Hematopoietic multipotent progenitor cell treated with erythropoietin and hydrocortisone succinate and interleukin-3 and kit ligand, for 17 days (in vitro differentiated cells): ENCODE measurements at regions not wholly inside any gene's neighbourhood (a gene's known extent, or its start where the extent isn't known, plus 50 kb on each side); places are given as distances from the start of the nearest gene placed in this dataset.

ENCODE experiments used
- DNase-seq: peaks from one replicate; pipeline ENCODE4 v3.0.0-alpha.2; 2015; ENCODE audit warnings: low spot score

DNA sequence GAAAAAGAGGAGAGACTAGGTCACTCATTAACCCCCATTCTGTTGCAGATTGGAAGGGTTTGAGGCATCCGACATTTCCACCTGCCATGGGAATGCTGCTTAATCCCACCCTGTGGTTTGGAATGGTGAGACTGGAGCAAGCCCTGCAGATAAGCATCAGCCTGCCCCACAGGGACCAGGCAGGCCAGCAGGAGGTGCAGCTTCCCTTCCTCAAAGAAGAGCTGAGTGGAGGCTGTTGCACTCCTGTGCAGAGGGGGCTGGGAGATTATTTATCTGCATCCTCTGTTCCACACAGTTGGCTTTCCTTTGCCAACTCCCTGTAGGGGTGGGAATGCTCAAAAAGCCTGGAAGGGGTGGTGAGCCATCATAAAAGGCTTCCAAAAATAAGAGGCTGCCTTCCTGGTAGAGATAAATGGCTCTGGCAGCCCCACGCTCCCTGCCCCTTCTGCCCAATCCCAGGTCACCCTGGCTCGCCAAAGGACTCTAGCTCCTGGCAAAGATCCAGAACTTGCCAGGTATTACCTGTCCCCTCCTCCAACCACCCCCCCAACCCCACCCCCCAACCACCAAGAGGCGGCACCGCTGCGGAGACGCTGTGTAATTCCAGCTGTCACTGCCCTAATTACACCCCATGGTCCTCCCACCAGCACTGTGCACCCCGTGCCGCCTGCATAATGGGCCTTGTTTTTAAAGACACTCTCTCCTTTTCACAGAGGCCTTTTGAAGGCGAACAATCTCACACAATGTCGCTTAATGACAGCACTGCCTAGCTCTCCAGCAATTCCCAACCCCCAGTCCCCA lies 83.0 kb upstream of the ZC3H12A start:
- no peak for DNase-seq

DNA sequence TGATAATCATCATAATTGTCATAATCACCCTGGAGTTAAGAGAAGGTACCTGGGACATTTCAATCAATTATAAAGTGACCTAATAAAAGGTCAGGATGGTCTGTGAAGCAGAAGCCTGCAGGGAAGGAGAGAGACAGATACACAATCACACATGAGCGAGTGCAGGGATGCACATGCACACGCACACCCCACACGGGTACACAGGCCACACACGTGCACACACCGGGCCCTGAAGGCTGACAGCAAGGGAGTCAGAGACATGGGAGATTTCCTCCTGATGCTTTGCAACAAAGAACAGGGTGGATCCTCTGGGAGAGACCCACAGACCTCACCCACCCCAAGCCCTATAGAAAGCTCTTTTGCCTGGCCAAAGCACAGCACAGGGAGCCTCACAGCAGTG lies 82.3 kb upstream of the ZC3H12A start:
- no peak for DNase-seq

DNA sequence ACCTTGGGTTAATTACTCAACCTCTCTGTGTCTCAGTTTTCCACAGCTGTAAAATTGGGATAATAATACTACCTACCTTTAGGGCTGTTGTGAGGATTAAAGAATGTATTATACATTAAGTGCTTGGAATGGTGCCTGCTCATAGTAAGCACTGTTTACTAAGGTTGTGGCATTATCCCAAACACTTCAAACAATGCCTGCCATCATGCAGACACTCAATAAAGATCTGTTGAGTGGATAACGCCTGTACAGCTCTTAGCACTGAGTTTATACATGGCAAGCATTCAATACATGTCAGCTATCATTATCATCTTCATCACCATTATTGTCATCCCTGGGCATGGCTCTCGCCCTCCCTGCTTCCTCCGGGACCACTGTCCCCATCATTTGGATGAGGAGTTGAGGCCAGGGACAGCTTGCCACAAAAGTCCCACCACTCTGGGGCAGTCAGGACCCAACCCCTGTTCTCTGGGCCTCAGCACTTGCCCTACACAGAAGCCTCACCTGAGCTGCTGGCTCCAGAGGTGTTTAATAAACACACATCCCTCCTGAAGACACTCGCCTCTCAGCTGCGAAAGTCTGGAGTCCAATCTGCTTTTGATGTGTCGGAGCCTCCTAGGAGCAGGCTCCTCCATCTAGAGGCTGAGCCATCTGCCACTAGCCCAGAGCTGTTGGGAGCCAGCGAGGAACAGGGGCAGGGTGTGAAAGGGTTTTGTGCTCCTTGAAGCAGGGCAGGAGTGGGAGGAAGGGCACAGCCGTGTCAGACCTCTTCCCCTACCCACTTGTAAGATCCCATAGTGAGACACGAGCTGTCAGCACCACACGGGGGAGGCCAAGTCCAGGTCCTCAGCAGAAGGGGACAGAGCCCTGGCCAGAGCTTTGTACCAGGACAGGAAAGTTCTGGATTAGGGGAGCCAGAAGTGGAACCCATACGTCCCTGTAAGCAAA lies 80.9 kb upstream of the ZC3H12A start:
- no peak for DNase-seq

DNA sequence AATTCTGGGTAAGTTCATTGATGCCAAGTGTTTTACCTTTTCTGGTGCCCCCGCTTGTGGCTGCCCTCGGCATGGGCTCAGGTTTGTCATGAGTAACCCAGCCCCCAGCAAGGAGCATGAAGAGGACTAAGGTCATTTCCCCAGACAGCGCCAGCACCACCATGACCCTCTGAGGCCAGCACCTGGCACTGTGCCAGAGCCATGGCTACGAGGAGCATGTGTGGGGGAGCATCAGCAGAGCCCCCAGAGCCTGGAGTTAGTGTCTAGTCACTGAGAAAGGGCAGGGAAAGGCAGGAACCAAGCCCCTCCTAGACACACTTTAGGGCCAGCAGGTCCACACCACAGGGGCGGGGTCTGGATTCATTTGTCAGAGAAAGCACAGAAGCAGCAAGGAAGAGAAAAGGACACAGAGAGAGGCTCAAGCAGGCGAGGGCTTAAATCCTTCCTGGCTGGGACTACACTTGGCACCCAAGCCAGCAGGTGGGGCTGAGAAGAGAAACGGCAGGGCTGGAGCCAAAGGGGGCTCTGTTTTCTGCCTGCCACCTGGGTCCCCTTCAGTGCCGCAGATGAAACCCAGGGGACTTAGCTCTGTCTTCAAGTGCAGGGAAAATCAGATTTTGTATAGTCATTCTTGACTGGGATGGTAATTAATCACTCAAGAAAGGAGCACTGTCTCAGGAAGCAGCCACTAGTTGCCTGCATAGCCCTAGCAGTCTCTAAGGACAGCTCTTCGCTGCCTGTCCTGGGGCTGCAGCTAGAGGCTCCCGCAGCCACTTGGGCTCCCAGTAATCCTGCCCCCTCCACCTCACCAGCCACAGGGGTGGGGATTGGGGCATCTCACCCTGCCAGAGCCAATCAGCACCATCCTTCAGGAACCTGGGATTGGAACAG lies 79.6 kb upstream of the ZC3H12A start:
- DNase-seq, result no peak

DNA sequence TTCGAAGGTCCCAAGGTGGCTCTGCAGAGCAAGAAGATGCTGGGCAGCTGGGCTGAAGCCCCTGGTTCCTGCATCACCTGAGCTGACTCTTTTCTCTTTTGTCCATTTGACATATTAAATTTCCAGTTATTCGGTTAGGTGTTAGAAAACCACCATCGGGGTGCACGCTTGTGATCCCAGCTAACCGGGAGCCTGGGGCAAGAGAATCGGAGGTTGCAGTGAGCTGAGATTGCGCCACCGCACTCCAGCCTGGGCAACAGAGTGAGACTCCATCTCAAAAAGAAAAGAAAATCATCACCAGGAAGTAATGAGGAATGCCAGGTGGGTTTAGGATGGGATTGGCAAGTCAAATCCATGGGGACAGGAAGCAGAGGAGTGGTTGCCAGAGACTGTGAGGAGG lies 76.3 kb upstream of the ZC3H12A start:
- no peak for DNase-seq

DNA sequence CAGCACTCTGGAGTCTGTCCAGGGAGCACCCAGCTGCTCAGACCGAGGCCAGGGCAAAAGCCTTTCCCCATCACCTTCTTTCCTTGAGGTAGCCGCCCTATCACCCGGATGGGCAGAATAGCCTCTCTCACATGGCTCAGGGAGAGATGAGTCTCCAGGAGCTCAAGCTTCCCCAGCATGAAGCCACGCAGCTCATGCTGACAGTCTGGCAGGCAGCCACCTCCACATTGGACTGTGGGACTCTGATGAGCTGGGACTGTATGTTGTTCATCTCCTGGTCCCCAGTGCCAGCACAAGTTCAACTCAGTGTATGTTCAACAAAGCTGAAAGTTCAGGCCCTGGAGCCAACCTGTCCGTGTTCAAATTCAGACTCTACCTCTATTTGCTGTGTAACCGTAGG lies 75.2 kb upstream of the ZC3H12A start:
- no peak for DNase-seq

DNA sequence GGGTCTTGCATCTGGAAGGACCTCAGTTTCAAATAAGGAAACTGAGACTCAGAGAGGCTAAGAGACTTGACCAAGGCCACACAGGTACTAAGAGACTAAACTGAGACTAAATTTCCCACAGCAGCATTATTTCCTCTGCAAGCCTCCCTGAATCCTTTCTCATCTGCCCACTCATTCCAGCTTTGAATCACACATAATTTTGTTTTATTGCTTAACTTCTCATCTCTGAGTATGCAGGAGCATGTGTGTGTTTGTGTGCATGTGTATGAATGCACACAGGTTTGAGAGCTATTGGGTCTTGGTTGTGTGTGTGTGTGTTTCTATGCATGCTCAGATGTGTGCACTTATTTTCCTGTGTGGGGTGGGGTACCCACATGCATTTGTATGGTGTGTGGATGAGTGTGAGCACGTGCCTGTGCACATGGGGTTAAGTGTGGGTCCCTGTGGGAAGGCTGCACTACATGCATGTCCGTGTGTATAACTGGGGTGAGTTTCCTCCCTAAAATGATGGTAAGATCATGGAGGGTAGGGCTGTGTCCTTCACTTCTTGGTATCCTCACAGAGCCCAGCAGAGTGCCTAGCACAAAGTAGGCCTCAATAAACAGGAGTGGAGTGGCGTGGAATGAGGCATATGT lies 74.4 kb upstream of the ZC3H12A start:
- DNase-seq, result no peak

DNA sequence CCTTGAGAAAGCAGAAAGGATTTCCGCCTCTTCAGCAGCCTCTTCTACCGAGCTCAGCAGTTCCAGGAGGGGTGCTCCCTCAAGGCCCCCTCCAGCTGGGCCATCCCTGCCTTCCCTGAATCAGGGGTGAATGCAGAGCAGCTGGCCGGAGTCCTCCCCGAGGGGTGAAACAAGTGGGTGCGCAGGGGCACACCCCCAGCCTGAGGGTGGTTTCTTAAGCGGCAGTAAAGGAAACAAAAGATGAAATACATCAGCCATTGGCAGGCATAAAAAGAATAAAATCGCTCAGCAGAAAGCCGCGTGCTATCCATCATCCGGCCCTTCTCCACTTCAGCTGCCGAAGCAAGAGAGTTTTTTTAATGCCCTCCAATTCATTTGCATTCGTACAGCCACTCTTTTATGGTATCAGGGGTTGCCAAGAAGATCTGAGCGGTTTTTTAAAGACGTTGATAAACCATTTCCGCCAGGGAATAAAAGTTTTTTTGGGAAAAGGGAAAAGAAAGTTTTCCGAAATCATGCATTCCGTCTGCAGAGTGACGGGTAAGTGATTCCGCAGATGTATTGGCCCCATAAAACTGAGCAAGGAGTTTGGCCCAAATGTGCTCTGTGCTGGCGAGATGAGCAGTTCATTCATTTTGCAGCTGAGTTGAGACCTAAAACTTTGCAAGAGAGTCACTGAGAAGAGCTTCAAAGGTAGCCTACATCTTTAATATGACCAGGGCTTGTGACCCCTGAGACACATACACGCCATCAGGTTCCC lies 73.7 kb upstream of the ZC3H12A start:
- DNase-seq, result no peak

DNA sequence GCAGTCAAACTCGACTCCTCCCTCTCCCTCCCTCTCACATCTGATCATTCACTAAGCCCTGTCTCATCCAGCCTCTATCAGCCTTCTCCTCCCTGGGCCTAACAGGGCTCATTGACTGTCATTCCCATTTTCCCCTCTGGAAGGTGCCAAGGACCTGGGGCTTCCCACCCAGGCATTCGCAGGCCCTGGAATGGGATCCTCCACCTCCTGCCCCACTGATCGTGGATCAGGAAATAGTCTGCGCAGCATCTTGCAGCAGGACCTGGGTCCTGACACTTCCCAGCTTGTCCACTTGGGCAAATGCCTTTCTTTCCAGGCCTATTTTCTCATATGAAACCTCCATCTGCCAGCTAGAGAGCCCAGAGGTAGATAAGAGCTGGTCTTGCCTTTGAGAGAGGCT lies 71.2 kb upstream of the ZC3H12A start:
- no peak for DNase-seq

DNA sequence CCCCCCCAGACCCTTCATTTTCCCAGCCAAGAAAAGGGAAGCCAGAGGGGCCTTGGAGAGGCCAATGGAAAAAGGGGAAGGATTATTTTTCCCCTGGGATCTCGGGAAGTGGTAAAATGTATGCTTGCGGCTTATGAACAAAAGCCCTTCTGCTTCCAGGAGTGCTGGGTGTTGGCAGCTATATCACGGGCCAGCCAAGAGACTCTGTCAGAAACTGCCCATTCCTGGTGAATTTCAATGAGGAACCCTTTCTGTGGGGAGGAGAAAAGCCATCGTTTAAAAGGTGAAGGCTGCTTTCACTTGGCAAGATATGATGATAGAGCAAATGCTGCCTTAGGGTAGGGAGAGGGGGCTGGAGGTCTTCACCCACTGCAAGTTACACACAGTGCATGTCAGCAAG lies 69.7 kb upstream of the ZC3H12A start:
- DNase-seq, result no peak

DNA sequence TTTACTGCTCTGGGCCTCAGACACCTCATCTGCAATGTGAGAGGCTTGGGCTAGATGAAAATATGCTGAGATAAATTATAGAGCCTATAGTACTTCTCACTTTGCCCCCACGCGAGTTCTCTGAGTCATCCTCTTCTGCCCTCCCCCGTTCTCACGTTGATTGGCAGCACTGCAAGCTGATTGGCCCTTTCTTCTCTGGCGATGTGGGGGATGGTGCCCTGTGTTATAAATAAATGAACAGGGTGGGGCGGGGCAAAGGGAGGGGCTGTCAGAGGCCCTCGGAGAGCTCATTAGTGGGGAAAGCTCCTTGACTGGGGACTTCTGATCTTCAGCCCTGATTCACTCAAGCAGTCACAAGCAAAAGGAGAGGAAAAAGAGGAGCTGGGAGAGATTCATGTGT lies 64.3 kb upstream of the ZC3H12A start:
- no peak for DNase-seq

DNA sequence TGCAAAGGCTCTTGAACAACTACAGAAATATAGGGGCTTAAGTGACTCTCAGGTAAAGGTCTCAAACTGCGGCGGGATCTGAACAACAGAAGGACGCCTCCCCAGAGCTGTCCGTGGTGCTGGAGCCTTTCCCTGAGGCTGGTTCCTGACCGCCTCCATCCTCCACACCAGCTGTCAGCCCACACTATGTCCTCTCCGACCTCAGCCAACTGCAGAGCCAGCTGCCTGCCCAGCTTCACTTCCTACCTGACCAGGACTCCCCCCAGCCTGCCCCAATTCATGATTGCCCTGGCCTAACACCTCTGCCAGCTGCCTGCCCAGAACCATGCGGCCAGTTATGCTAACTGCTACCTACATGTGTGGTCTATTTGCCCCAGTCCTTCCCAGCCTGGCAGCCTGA lies 63.6 kb upstream of the ZC3H12A start:
- DNase-seq, result no peak

DNA sequence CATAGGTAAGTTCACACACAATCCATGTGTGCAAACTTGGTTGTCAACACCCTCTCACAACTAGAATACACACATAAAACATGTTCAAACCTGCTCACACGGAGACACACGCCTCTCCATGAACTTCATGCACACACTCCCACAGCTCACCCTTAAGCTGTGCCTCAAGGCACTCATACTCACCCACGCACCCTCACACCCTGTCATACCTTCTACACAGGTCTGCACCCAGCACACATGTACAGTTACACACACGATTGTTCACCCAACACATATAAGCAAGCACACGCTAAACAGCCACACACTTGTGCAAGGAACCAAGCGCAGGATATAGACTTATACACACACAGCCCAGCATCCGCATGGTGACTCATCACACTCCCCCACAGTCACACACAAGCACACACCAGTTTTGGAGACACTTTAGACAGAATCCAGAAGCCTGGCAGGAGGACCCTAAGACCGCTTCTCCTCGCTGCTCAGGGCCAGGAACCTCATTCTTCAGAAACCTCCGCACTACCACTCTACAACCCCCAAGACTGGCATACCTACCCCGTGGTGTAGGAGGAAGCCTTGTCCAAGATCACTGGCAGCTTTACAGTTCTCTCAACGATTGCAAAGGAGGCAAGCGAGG lies 58.7 kb upstream of the ZC3H12A start:
- DNase-seq, result no peak

DNA sequence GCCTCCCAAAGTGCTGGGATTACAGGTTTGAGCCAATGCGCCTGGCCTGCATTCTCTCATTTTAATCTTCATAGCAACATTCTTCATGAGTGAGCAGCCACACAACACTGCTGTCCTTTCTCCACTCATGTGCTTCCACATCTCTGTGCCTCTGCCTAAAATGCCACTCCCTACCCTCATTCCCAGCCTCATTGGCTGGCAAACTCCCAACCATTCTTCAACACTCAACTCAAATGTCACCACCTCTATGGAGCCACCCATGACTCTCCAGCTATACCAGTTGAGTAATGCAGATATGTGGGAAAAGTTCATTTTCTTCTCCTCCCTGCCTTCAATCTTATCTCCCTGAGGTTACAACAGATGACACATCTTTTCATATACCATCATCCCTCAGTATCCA lies 53.9 kb upstream of the ZC3H12A start:
- DNase-seq, result no peak

DNA sequence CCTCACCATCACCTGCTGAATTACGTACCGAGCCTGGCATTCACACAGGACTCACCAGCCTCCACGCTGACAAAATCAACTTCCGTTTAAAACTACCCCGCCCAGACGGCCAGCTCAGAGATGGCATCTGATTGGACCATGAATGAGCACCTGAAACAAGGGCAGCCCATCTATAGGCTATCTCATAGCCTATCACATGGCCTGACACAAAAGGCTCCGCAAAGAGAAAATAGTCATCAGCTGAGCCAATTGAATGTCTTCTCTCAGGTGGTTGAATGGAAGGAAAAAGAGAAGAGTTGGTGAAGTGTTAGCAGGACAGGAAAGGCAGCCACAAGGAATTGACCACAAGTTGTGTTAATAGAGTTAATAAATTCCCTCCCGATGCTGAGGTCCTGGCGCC lies 50.6 kb upstream of the ZC3H12A start:
- no peak for DNase-seq

DNA sequence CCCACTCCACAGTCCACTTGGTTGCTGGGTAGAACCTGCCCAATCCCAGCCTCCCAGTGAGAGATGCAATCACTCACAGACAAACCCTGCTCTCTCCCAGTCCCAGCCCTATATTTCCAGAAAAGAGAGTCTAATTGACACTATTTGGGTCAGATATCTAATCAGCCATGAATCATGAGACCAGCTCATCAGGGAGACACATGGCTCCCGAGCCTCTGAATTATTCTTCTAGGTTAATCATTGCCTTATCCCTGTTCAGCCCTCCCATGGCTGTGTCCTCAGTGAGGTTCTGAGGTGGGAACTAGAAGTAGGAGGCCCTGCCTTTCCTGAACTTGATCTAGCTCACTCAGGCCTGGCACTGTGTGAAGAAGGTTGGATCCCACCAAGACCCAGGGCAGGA lies 49.9 kb upstream of the ZC3H12A start:
- DNase-seq, result no peak
